NCI-H2029 treated with DMSO at 0.1 percent for 48 hours (cell line): ENCODE measurements at regions not wholly inside any gene's neighbourhood (a gene's known extent, or its start where the extent isn't known, plus 50 kb on each side); places are given as distances from the start of the nearest gene placed in this dataset.
A peak's percentile ranks its signal among the peaks of the same experiment; 100 is the strongest.
"Not testable (repeated sequence)": the region's sequence is repeated elsewhere in the genome, so short reads cannot be mapped to it uniquely, and the experiment has no call there.

Source experiments
- DNase-seq: peaks from one replicate; lab custom pipeline; 2025; lab: John Stamatoyannopoulos, UW

- DNase-seq: no peak
Observed at GRCh38 chr5:32534041-32534440, 51.3 kb upstream of the SUB1 start.

GRCh38 chr5:32531885-32532520 lies 53.4 kb upstream of the SUB1 start:
- DNase-seq: no peak

GRCh38 chr5:32527321-32527720 lies 58.0 kb upstream of the SUB1 start:
- not testable (repeated sequence) for DNase-seq

GRCh38 chr5:32526810-32527209 lies 58.5 kb upstream of the SUB1 start:
- no peak for DNase-seq

GRCh38 chr5:32523625-32524024 lies 61.7 kb upstream of the SUB1 start:
- no peak for DNase-seq

- DNase-seq: no peak
Observed at GRCh38 chr5:32522429-32523143, 62.8 kb upstream of the SUB1 start.

- DNase-seq: no peak
Observed at GRCh38 chr5:32521481-32521880, 63.9 kb upstream of the SUB1 start.

GRCh38 chr5:32520972-32521371 lies 64.4 kb upstream of the SUB1 start:
- DNase-seq: no peak

GRCh38 chr5:32520356-32520755 lies 65.0 kb upstream of the SUB1 start:
- DNase-seq: no peak

- DNase-seq: no peak
Observed at GRCh38 chr5:32519508-32519907, 65.8 kb upstream of the SUB1 start.

- no peak for DNase-seq
Observed at GRCh38 chr5:32514806-32515205, 70.3 kb upstream of the ZFR start.

GRCh38 chr5:32512926-32513325 lies 68.4 kb upstream of the ZFR start:
- no peak for DNase-seq

- DNase-seq: no peak
Observed at GRCh38 chr5:32511776-32512374, 67.3 kb upstream of the ZFR start.

- no peak for DNase-seq
Observed at GRCh38 chr5:32510860-32511259, 66.3 kb upstream of the ZFR start.

GRCh38 chr5:32508806-32509805 lies 64.6 kb upstream of the ZFR start:
- no peak for DNase-seq

GRCh38 chr5:32507738-32508434 lies 63.3 kb upstream of the ZFR start:
- peak; percentile 3 for DNase-seq

GRCh38 chr5:32506799-32507198 lies 62.3 kb upstream of the ZFR start:
- DNase-seq: no peak

GRCh38 chr5:32506201-32506661 lies 61.7 kb upstream of the ZFR start:
- DNase-seq: no peak

GRCh38 chr5:32505756-32506155 lies 61.2 kb upstream of the ZFR start:
- DNase-seq: no peak

GRCh38 chr5:32504989-32505596 lies 60.6 kb upstream of the ZFR start:
- peak; percentile 69 for DNase-seq
